Activated CD4-positive, alpha-beta T cell treated with anti-CD3 and anti-CD28 coated beads, Interleukin-2, amount 10 ng/mL, durations not matched to agents 7 days and 5 days (primary cell): ENCODE measurements at regions not wholly inside any gene's neighbourhood (a gene's known extent, or its start where the extent isn't known, plus 50 kb on each side); places are given as distances from the start of the nearest gene placed in this dataset.

Experiments used
- CTCF ChIA-PET: fragments of 350-600 bp; sonication (Branson Sonifier 250); formaldehyde crosslinking; loops from one replicate; lab custom pipeline; 2021; ENCODE audit warnings: antibody characterized with exemption; lab: Charles Lee
- POLR2A ChIA-PET: fragments of 350-600 bp; sonication (Branson Sonifier 250); formaldehyde crosslinking; loops from one replicate; lab custom pipeline; 2021; ENCODE audit warnings: antibody characterized with exemption; lab: Charles Lee
- DNase-seq: peaks from one replicate; pipeline ENCODE4 v3.0.0-alpha.2; 2020
- H3K27ac Mint-ChIP-seq: one replicate; pipeline ENCODE4 v1.8.0; 2021; ENCODE audit warnings: mild to moderate bottlenecking, moderate library complexity, mixed read lengths
- H3K27me3 Mint-ChIP-seq: one replicate; pipeline ENCODE4 v1.8.0; 2021; ENCODE audit warnings: mixed read lengths
- H3K36me3 Mint-ChIP-seq: one replicate; pipeline ENCODE4 v1.8.0; 2021; ENCODE audit warnings: low read depth, mixed read lengths
- H3K4me1 Mint-ChIP-seq: one replicate; pipeline ENCODE4 v1.8.0; 2021; ENCODE audit warnings: mixed read lengths
- H3K4me3 Mint-ChIP-seq: one replicate; pipeline ENCODE4 v1.8.0; 2021; ENCODE audit warnings: mild to moderate bottlenecking, moderate library complexity, mixed read lengths
- H3K9me3 Mint-ChIP-seq: one replicate; pipeline ENCODE4 v1.8.0; 2021; ENCODE audit warnings: mixed read lengths

DNA sequence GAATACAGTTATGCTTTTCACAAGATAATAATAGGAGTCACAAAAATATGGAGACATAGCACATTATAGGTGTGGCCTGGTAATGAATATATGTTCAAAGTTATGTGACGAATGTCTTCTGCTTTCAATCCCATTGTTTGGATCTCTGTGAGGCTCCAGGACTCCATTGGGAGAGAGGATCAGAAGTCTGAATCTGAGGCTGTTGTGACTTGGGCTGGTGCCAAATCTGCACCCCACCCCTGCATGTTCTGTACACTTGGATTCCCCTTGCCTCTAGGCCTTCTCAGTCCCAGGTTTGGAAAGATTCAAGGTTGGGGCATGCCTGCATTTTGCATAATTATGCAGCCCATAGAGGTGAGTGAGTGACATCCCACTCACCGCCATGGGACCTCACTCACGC, 103.1 kb upstream of the MGAT5 start:
- ChIA-PET POLR2A (no interaction called here), CTCF (no interaction called here)
- H3K27ac Mint-ChIP-seq, result no peak overlapping the region
- peaks cover 7% of the 10 kb centered on the region for H3K4me1 Mint-ChIP-seq
- H3K27me3 Mint-ChIP-seq, result no peaks in the 10 kb centered on the region
- DNase-seq, result no peak
- peaks cover 2% of the 10 kb centered on the region for H3K9me3 Mint-ChIP-seq
- H3K4me3 Mint-ChIP-seq, result no peak overlapping the region
- H3K36me3 Mint-ChIP-seq, result peaks cover 10% of the 10 kb centered on the region

DNA sequence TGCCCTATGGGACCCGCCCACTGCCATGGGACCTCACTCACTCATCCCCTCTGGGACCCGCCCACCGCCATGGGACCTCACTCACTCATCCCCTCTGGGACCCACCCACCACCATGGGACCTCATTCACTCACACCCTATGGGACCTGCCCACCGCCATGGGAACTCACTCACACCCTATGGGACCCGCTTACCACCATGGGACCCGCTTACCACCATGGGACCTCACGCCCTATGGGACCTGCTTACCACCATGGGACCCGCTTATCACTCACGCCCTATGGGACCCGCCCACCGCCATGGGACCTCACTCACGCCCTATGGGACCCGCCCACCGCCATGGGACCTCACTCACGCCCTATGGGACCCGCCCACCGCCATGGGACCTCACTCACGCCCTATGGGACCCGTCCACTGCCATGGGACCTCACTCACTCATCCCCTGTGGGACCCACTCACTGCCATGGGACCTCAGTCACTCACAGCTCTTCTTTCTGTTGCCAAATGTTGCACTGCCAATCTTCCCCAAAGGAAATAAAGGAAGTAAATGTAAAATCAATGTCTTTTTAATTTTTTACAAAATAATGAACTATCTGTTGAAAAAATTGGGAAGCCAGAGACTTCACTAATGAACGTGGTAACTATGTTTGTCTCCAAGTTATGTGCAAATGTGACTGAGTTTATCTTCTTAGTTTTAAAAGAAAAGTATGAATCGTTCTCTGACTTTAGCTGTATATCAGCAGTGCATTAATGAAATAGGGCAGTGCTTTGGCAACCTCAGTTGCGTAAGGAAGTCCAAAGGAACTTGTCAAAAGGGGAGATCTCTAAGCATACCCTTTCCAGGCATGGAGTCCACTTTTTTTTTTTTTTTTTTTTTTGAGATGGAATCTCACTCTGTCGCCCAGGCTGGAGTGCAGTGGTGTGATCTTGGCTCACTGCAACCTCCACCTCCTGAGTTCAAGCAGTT, 101.5 kb upstream of the MGAT5 start:
- ChIA-PET POLR2A (no interaction called here), CTCF (no interaction called here)
- peaks cover 2% of the 10 kb centered on the region for H3K9me3 Mint-ChIP-seq
- no peak for DNase-seq
- H3K4me1 Mint-ChIP-seq, result peaks cover 5% of the 10 kb centered on the region
- peaks cover 13% of the 10 kb centered on the region for H3K36me3 Mint-ChIP-seq
- H3K27me3 Mint-ChIP-seq, result no peaks in the 10 kb centered on the region
- no peak overlapping the region for H3K27ac Mint-ChIP-seq
- H3K4me3 Mint-ChIP-seq, result no peak overlapping the region

DNA sequence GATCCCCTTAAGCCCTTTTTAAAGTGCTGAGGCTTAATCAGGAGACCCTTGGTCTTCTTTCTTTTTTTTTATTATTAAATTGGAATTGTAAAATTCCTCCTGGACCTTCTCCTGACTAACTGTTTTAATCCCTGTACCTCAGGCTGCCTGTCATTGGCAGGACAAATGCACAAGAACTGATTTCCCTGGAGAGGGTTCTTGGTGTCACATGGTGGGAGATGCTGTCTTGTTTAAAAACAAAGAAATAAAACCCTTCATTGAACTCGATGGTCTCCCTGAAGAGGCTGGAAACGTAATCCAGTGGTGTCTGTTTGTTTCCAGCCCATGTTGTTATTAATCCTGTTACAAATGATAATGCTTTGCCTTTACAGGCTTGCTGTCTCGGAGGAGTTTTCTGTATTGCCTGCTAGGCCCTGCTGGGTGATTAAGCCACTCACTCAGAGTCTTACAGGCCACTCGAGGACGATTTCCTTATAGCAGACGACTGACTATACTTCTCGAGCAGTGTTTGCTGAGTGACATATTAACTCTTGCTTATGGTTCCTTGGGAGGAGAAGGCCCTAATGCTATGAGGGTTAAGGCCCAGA, 100.5 kb upstream of the MGAT5 start:
- no peak for DNase-seq
- Mint-ChIP-seq H3K4me3 (no peak overlapping the region), H3K36me3 (peaks cover 13% of the 10 kb centered on the region), H3K9me3 (peaks cover 2% of the 10 kb centered on the region), H3K27ac (no peak overlapping the region), H3K4me1 (peaks cover 5% of the 10 kb centered on the region), H3K27me3 (no peaks in the 10 kb centered on the region)
- ChIA-PET POLR2A (no interaction called here), CTCF (no interaction called here)

DNA sequence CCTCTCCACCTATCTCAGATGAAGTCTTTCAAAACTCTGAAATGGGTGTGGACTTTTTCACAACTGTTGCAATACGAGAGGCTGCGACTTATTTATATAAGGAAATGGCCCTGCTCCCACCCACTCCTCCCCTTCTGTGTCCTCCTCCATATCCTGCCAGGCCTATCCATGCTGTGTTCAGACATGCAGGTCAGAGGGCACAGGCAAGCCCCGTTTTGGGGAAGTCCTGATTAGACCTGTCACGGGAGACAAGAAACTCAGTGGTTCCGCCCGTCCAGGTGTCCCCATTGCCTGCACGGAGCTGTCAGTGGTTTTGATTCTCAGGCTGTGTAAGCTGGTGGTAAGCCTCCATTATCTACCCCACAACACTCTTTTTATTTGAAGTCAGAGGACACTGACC, 99.6 kb upstream of the MGAT5 start:
- H3K9me3 Mint-ChIP-seq, result peaks cover 2% of the 10 kb centered on the region
- DNase-seq, result no peak
- no peak overlapping the region for H3K27ac Mint-ChIP-seq
- ChIA-PET POLR2A (no interaction called here), CTCF (no interaction called here)
- no peak overlapping the region for H3K4me3 Mint-ChIP-seq
- peaks cover 5% of the 10 kb centered on the region for H3K4me1 Mint-ChIP-seq
- no peaks in the 10 kb centered on the region for H3K27me3 Mint-ChIP-seq
- peaks cover 13% of the 10 kb centered on the region for H3K36me3 Mint-ChIP-seq

DNA sequence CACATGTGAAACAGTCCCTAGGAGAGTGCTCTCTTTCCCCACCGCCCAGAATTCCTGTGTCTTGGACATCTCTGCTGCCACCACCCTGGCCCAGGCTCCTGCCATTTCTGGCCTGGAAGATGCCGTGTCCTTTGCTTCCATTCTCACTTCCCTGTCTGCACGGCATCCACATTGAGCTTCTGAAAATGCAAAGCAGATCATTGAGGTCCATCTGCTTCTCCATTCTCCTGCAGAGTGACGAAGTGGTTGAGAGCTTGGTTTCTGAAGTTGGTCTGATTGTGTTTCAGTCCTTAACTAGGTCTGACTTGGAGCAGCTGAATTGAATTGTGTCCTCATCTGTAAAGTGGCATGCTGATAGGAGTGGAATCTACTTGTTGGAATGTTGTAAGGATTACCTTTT, 98.7 kb upstream of the MGAT5 start:
- DNase-seq, result no peak
- ChIA-PET POLR2A (interaction anchor here (0.6 kb wide), 1 partner anchor 796 kb away, joined by 5 read pairs; no protein-coding TSS in a partner anchor), CTCF (interaction anchor here (1.0 to 1.3 kb wide), 2 partner anchors 8 to 10 kb away, joined by 3 read pairs; no protein-coding TSS in a partner anchor)
- H3K36me3 Mint-ChIP-seq, result peaks cover 13% of the 10 kb centered on the region
- H3K4me1 Mint-ChIP-seq, result peaks cover 4% of the 10 kb centered on the region
- H3K4me3 Mint-ChIP-seq, result no peak overlapping the region
- no peak overlapping the region for H3K27ac Mint-ChIP-seq
- peaks cover 2% of the 10 kb centered on the region for H3K9me3 Mint-ChIP-seq
- no peaks in the 10 kb centered on the region for H3K27me3 Mint-ChIP-seq

DNA sequence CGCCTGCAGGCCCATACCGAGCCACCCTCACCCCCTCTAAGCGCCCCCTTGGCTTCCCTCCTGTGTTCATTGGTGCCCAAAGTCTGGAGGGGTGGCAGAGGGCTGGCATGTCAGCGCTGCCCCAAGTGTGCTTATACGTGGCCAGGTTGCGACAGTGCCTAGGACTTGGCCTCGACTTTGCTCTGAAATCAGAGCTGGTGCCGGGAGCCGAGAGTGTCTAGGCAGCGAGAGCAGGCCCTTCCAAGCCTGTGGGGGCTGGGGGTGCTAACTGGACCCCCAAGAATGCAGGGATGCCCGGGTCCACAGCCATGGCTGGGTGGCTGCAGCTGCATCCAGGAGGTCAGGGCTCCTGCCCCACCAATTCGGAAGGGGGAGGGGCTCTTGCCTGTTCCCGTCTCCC, 95.6 kb upstream of the MGAT5 start:
- POLR2A ChIA-PET, result no interaction called here
- H3K4me1 Mint-ChIP-seq, result peaks cover 21% of the 10 kb centered on the region
- H3K27ac Mint-ChIP-seq, result no peak overlapping the region

DNA sequence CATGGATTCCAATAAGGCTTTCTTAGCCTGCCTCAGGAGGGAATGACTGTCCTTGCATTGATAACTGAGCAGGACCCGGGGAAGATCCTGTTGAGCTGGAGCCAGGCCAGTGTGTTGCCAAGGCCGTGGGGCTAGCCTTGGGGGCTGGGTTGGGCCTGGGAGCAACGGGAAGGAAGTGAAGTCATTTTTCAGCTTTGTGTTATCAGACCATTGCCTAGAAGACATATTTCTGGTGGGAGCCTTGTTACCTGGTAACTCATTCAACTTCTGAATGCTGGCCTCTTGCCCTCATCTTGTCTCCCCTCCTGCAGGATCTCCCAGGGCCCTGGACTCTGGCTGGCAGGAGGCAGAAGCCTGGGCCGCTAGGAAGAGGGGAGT, 92.7 kb upstream of the MGAT5 start:
- CTCF ChIA-PET, result no interaction called here
- H3K36me3 Mint-ChIP-seq, result peaks cover 3% of the 10 kb centered on the region
- POLR2A ChIA-PET, result no interaction called here
- H3K4me3 Mint-ChIP-seq, result no peak overlapping the region
- H3K27ac Mint-ChIP-seq, result no peak overlapping the region
- H3K9me3 Mint-ChIP-seq, result no peaks in the 10 kb centered on the region
- no peaks in the 10 kb centered on the region for H3K27me3 Mint-ChIP-seq
- DNase-seq, result no peak
- H3K4me1 Mint-ChIP-seq, result peaks cover 20% of the 10 kb centered on the region

More for the DNA sequence above, 95.6 kb upstream of the MGAT5 start:
- no peak for DNase-seq
- H3K36me3 Mint-ChIP-seq, result peaks cover 5% of the 10 kb centered on the region
- CTCF ChIA-PET, result no interaction called here
- no peak overlapping the region for H3K4me3 Mint-ChIP-seq
- no peaks in the 10 kb centered on the region for H3K9me3 Mint-ChIP-seq
- no peaks in the 10 kb centered on the region for H3K27me3 Mint-ChIP-seq

DNA sequence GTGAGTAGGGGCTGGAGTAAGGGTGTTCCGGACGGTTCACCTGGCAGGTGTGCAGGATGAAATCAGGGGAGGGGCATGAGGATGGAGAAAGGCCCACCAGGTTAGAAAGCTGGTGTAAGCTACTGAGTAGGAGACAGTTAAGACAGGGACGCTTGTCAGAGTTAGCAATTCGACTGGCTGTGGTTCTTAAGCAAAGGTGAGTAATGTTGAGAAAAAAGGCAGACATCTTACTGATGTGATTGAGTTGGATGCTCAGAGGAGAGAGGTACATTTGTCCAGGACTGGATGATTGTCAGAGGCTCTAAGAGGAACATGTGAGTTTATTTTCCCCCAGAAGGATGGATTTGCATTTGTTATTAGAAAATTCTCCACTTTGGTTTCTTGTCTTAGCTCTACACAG, 90.5 kb upstream of the MGAT5 start:
- Mint-ChIP-seq H3K4me3 (no peak overlapping the region), H3K36me3 (peaks cover 4% of the 10 kb centered on the region), H3K27me3 (no peaks in the 10 kb centered on the region), H3K27ac (no peak overlapping the region), H3K4me1 (peaks cover 28% of the 10 kb centered on the region), H3K9me3 (no peaks in the 10 kb centered on the region)
- CTCF ChIA-PET, result no interaction called here
- no peak for DNase-seq
- POLR2A ChIA-PET, result no interaction called here

DNA sequence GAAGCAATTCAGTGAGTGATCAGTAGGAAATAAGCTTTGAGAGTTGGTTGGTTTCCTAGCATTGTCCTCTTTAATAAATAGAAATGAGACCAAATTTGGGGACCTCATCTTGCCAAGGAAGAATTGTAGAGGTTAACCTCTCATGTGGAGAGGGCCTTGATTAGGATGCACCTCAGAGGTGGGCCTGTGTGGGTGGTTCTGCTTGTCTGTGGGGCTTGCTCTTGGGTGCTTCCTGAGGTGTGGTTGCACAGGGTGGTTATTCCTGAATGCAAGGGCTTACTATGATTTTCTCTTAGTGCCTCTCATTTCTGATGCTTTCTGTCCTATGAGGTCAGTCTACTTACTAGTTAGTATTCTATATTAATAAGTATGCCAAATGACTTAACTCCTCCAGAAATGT, 89.6 kb upstream of the MGAT5 start:
- H3K27ac Mint-ChIP-seq, result no peak overlapping the region
- no peak for DNase-seq
- no peak overlapping the region for H3K4me3 Mint-ChIP-seq
- ChIA-PET CTCF (no interaction called here), POLR2A (no interaction called here)
- H3K27me3 Mint-ChIP-seq, result no peaks in the 10 kb centered on the region
- H3K36me3 Mint-ChIP-seq, result peaks cover 4% of the 10 kb centered on the region
- H3K4me1 Mint-ChIP-seq, result peaks cover 35% of the 10 kb centered on the region
- no peaks in the 10 kb centered on the region for H3K9me3 Mint-ChIP-seq

DNA sequence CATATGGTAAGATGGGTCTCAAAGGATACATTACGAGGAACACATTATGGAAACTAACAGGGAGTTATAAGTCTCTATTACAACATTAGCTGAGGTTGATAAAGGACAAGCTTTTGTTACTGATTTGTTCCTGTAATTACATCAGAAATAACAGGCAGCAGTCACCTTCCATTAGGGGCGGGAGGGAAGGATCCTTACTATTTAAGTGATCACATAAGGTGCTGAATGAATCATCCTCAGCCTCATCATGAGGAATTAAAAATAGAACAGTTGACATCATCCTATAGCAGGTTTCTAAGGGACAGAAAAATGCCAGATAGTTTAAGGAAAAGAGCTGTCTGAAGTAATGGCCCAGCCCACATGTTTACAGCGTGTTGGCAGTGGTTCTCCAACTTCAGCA, 86.9 kb upstream of the MGAT5 start:
- H3K36me3 Mint-ChIP-seq, result peaks cover 6% of the 10 kb centered on the region
- DNase-seq, result no peak
- no peak overlapping the region for H3K27ac Mint-ChIP-seq
- H3K27me3 Mint-ChIP-seq, result no peaks in the 10 kb centered on the region
- CTCF ChIA-PET, result no interaction called here
- no peaks in the 10 kb centered on the region for H3K9me3 Mint-ChIP-seq
- H3K4me3 Mint-ChIP-seq, result no peak overlapping the region
- POLR2A ChIA-PET, result no interaction called here
- H3K4me1 Mint-ChIP-seq, result peaks cover 23% of the 10 kb centered on the region

DNA sequence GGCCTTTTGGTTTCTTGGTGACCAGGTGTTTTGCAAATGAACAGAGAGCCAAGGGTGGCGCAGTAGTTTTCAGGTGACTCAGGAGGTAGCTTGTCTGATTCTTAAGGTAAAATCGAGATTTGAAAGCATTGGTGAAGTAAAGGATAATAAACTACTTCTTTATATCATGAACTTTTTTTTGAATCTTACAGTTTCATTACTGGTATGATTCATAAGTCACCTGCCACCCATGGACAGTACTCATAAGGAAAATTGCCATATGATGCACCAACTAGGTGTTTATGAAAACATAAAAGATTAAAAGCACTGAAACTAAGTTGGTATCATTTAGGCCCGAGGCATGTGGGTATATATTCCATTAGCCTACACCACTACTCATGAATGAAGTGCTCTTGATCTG, 84.1 kb upstream of the MGAT5 start:
- CTCF ChIA-PET, result no interaction called here
- Mint-ChIP-seq H3K4me1 (peaks cover 33% of the 10 kb centered on the region), H3K27me3 (no peaks in the 10 kb centered on the region), H3K36me3 (peaks cover 6% of the 10 kb centered on the region), H3K27ac (no peak overlapping the region), H3K4me3 (no peak overlapping the region), H3K9me3 (no peaks in the 10 kb centered on the region)
- no peak for DNase-seq
- POLR2A ChIA-PET, result no interaction called here

DNA sequence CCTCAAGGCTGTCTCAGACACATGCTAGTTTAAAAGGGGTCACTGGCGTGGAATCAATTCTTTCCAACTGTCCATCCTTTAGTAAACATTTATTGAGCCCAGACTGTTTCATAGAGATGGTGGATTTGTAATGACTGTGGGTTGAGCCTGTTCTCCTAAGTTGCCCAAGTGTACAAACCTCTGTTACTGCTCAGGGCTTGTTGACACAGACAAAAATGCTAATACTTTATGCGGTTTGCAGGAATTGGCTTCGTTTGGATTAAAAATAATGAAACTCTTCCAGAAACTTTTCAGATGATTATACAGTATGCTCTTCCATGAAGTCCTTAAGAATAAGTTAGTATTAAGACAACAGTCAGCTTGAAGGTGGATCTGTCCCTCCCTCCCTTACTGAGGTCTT, 83.6 kb upstream of the MGAT5 start:
- no peak overlapping the region for H3K27ac Mint-ChIP-seq
- ChIA-PET CTCF (no interaction called here), POLR2A (no interaction called here)
- H3K27me3 Mint-ChIP-seq, result no peaks in the 10 kb centered on the region
- DNase-seq, result no peak
- no peaks in the 10 kb centered on the region for H3K9me3 Mint-ChIP-seq
- H3K36me3 Mint-ChIP-seq, result peaks cover 6% of the 10 kb centered on the region
- no peak overlapping the region for H3K4me3 Mint-ChIP-seq
- H3K4me1 Mint-ChIP-seq, result peaks cover 33% of the 10 kb centered on the region

DNA sequence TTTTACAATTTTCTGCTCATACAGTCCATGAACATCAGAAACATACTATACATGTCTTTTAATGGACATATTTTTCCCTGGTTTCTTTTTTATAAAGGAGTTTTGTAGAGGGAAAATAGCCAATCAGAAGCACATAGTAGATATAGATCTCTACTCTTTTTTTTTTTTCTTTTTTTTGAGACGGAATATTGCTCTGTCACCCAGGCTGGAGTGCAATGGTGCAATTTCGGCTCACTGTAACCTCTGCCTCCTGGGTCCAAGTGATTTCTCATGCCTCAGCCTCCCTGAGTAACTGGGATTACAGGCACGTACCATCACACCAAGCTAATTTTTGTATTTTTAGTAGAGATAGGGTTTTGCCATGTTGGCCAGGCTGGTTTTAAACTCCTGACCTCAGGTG, 83.2 kb upstream of the MGAT5 start:
- H3K4me3 Mint-ChIP-seq, result no peak overlapping the region
- CTCF ChIA-PET, result no interaction called here
- POLR2A ChIA-PET, result no interaction called here
- DNase-seq, result no peak
- H3K27me3 Mint-ChIP-seq, result no peaks in the 10 kb centered on the region
- peaks cover 6% of the 10 kb centered on the region for H3K36me3 Mint-ChIP-seq
- no peaks in the 10 kb centered on the region for H3K9me3 Mint-ChIP-seq
- no peak overlapping the region for H3K27ac Mint-ChIP-seq
- peaks cover 33% of the 10 kb centered on the region for H3K4me1 Mint-ChIP-seq
